Endothelial cell of umbilical vein (primary cell): ENCODE measurements at regions not wholly inside any gene's neighbourhood (a gene's known extent, or its start where the extent isn't known, plus 50 kb on each side); places are given as distances from the start of the nearest gene placed in this dataset.

Experiments
- BruUV-seq: library from RNA; stranded (reverse); fragments of 400-500 nt; replicated peaks from 2 replicates; lab custom pipeline; 2021; lab: Mats Ljungman, UMichigan
- CTCF ChIA-PET: fragments of 300-600, 350-600 bp; sonication (Branson Sonifier 250); formaldehyde crosslinking; loops from one replicate; lab custom pipeline; 2021; ENCODE audit warnings: antibody characterized with exemption, inconsistent platforms; lab: Charles Lee
- POLR2A ChIA-PET: fragments of 300-600, 350-600 bp; sonication (Branson Sonifier 250); formaldehyde crosslinking; loops from one replicate; lab custom pipeline; 2021; ENCODE audit warnings: antibody characterized with exemption, inconsistent platforms; lab: Charles Lee
- DNase-seq: peaks from one replicate; pipeline ENCODE4 v3.0.0-alpha.2; 2011; ENCODE audit warnings: low read depth, low spot score
- FAIRE-seq: peaks from 2 replicates; lab custom pipeline; 2011; peaks lifted over from hg19 to GRCh38; lab: Jason Lieb, UNC
- H2AFZ ChIP-seq: 2 replicates; pipeline ENCODE4 v1.6.0; 2012; ENCODE audit warnings: low read depth, low read length, control low read depth, inconsistent platforms
- H3K27ac ChIP-seq: 2 replicates; pipeline ENCODE4 v1.5.1; 2011; ENCODE audit warnings: low read depth, mild to moderate bottlenecking, control low read depth, low read length, moderate library complexity; ENCODE audit not compliant: insufficient read depth
- H3K27me3 ChIP-seq, 2 experiments: 2 replicates each; pipeline versions ENCODE4 v1.6.0 to v1.6.1; 2011; ENCODE audit warnings: low read length in 2 of 2, mixed read lengths in 1 of 2; ENCODE audit not compliant: control insufficient read depth in 2 of 2, insufficient read depth in 2 of 2
- H3K36me3 ChIP-seq, 2 experiments: 2 replicates in 1 of 2; 3 replicates in 1 of 2; pipeline ENCODE4 v1.5.1; 2011; ENCODE audit warnings: low read length in 2 of 2, mild to moderate bottlenecking in 1 of 2, moderate library complexity in 1 of 2; ENCODE audit not compliant: control insufficient read depth in 2 of 2, insufficient read depth in 2 of 2; ENCODE audit errors: extremely low read depth in 1 of 2
- H3K4me1 ChIP-seq: 3 replicates; pipeline ENCODE4 v1.5.1; 2011; ENCODE audit warnings: mild to moderate bottlenecking, low read length; ENCODE audit not compliant: control insufficient read depth, insufficient read depth; ENCODE audit errors: extremely low read depth
- H3K4me2 ChIP-seq: 2 replicates; pipeline ENCODE4 v1.6.1; 2011; ENCODE audit warnings: low read length, control low read depth, mixed read lengths; ENCODE audit not compliant: insufficient read depth
- H3K4me3 ChIP-seq, 3 experiments: fragments of 200-600 bp in 1 of 3; sonication (generic), shearing (Covaris generic) in 1 of 3; replicated peaks in 1 of 3; 2 replicates each; pipeline ENCODE4 v1.5.1; 2011 to 2016; ENCODE audit warnings: control low read depth in 3 of 3, low read length in 3 of 3, mild to moderate bottlenecking in 2 of 3, inconsistent platforms in 1 of 3, low read depth in 1 of 3, moderate library complexity in 1 of 3; ENCODE audit not compliant: insufficient read depth in 1 of 3
- H3K79me2 ChIP-seq: 2 replicates; pipeline ENCODE4 v1.6.0; 2012; ENCODE audit warnings: low read length, inconsistent platforms; ENCODE audit not compliant: control insufficient read depth, insufficient read depth
- H3K9ac ChIP-seq: replicated peaks from 2 replicates; pipeline ENCODE3; 2011; ENCODE audit warnings: low read length, control low read depth; ENCODE audit not compliant: insufficient read depth; ENCODE audit errors: extremely low read depth
- H3K9me1 ChIP-seq: replicated peaks from 3 replicates; pipeline ENCODE4 v1.6.0; 2011; ENCODE audit warnings: mild to moderate bottlenecking, low read length; ENCODE audit not compliant: control insufficient read depth, insufficient read depth; ENCODE audit errors: extremely low read depth
- H3K9me3 ChIP-seq: replicated peaks from 2 replicates; pipeline ENCODE4 v1.5.1; 2012; ENCODE audit warnings: low read length, inconsistent platforms; ENCODE audit not compliant: control insufficient read depth, insufficient read depth
- H4K20me1 ChIP-seq: replicated peaks from 2 replicates; pipeline ENCODE3; 2011; ENCODE audit warnings: mild to moderate bottlenecking, low read length; ENCODE audit not compliant: control insufficient read depth, insufficient read depth; ENCODE audit errors: extremely low read depth
- EZH2 ChIP-seq: IDR thresholded peaks from 2 replicates; pipeline ENCODE4 v1.6.1; 2012; ENCODE audit warnings: borderline replicate concordance, low read depth, mild to moderate bottlenecking, moderate library complexity, low read length, inconsistent platforms; ENCODE audit not compliant: severe bottlenecking
- FOS ChIP-seq: IDR thresholded peaks from 2 replicates; pipeline ENCODE4 v1.6.1; 2011; ENCODE audit warnings: mild to moderate bottlenecking, low read length, moderate library complexity, borderline replicate concordance; ENCODE audit not compliant: insufficient read depth
- GATA2 ChIP-seq: IDR thresholded peaks from 2 replicates; pipeline ENCODE4 v1.7.0; 2011; ENCODE audit warnings: low read depth, mild to moderate bottlenecking, moderate library complexity, mixed read lengths, low read length; ENCODE audit not compliant: insufficient read length, insufficient read depth
- JUN ChIP-seq: IDR thresholded peaks from 2 replicates; pipeline ENCODE4 v1.6.1; 2011; ENCODE audit warnings: borderline replicate concordance, low read depth; ENCODE audit not compliant: insufficient read length, insufficient read depth
- MAX ChIP-seq: IDR thresholded peaks from 2 replicates; pipeline ENCODE4 v1.6.1; 2011; ENCODE audit not compliant: insufficient read depth, insufficient read length
- MYC ChIP-seq: IDR thresholded peaks from one replicate; pipeline ENCODE4 v1.6.1; 2011; ENCODE audit warnings: mild to moderate bottlenecking, low read depth, low read length
- POLR2A ChIP-seq: IDR thresholded peaks from 2 replicates; pipeline ENCODE4 v1.6.1; 2012; ENCODE audit warnings: low read depth, mild to moderate bottlenecking, control low read depth, low read length
- POLR2AphosphoS5 ChIP-seq: IDR thresholded peaks from 2 replicates; pipeline ENCODE4 v1.6.1; 2012; ENCODE audit warnings: low read depth, mild to moderate bottlenecking, control low read depth, low read length, moderate library complexity; ENCODE audit not compliant: insufficient read depth
- dilution Hi-C: fragments of 300-500 bp; cut with MboI; formaldehyde crosslinking; loops from one replicate; pipeline ENCODE4 v1.15.0; 2019; ENCODE audit warnings: low sequenced_read_pairs; ENCODE audit not compliant: extremely low pct_ligation_motif_present
- intact Hi-C: fragments of 100-400 bp; cut with micrococcal nuclease; formaldehyde crosslinking; loops from one replicate; pipeline ENCODE4 v1.10.0; 2022
- TF ChIP-seq, protein P1 (sequence below), 2 donors: IDR thresholded peaks; 1 replicate in 1 of 2; 2 replicates in 1 of 2; pipeline ENCODE4 v1.5.1; 2011; ENCODE audit warnings: low read length in 2 of 2, mild to moderate bottlenecking in 2 of 2, moderate library complexity in 2 of 2, control low read depth in 1 of 2, inconsistent platforms in 1 of 2, low read depth in 1 of 2; ENCODE audit not compliant: insufficient read depth in 1 of 2; ENCODE audit errors: extremely low read depth in 1 of 2

GRCh38 chr3:135349254-135349948, 554.3 kb downstream of the EPHB1 start:
- H2AFZ ChIP-seq = no peak overlapping the region
- intact Hi-C loops = no loop called here
- no peak overlapping the region for H3K4me2 ChIP-seq
- dilution Hi-C loops = no loop called here
- no peaks in the 10 kb centered on the region for H3K27me3 ChIP-seq
- BruUV-seq = no TSS peak
- ChIA-PET CTCF (no interaction called here), POLR2A (no interaction called here)
- H3K36me3 ChIP-seq = no peaks in the 10 kb centered on the region
- no peaks in the 10 kb centered on the region for H4K20me1 ChIP-seq
- no peak for FAIRE-seq
- no peak for DNase-seq
- H3K79me2 ChIP-seq = no peaks in the 10 kb centered on the region
- no peaks in the 10 kb centered on the region for H3K9me1 ChIP-seq
- no peak for TF ChIP-seq EZH2
- TF ChIP-seq POLR2A = no peak
- TF ChIP-seq FOS = no peak
- no peak for TF ChIP-seq MAX
- TF ChIP-seq MYC = no peak
- TF ChIP-seq, protein P1, sequence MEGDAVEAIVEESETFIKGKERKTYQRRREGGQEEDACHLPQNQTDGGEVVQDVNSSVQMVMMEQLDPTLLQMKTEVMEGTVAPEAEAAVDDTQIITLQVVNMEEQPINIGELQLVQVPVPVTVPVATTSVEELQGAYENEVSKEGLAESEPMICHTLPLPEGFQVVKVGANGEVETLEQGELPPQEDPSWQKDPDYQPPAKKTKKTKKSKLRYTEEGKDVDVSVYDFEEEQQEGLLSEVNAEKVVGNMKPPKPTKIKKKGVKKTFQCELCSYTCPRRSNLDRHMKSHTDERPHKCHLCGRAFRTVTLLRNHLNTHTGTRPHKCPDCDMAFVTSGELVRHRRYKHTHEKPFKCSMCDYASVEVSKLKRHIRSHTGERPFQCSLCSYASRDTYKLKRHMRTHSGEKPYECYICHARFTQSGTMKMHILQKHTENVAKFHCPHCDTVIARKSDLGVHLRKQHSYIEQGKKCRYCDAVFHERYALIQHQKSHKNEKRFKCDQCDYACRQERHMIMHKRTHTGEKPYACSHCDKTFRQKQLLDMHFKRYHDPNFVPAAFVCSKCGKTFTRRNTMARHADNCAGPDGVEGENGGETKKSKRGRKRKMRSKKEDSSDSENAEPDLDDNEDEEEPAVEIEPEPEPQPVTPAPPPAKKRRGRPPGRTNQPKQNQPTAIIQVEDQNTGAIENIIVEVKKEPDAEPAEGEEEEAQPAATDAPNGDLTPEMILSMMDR (IDR thresholded peaks at IDR 0.05; ENCODE audit: extremely low read depth in 1 of 2, insufficient read depth in 1 of 2, low read depth in 1 of 2, low read length in 2 of 2) = no peak
- no peak for TF ChIP-seq GATA2
- TF ChIP-seq JUN = no peak
- TF ChIP-seq POLR2AphosphoS5 = no peak
- peaks cover 7% of the 10 kb centered on the region for H3K9me3 ChIP-seq
- H3K27ac ChIP-seq = no peak overlapping the region
- H3K9ac ChIP-seq = no peak overlapping the region
- no peak overlapping the region for H3K4me3 ChIP-seq
- H3K4me1 ChIP-seq = no peaks in the 10 kb centered on the region
